ENCODE measurements at regions not wholly inside any gene's neighbourhood (a gene's known extent, or its start where the extent isn't known, plus 50 kb on each side); places are given as distances from the start of the nearest gene placed in this dataset.
"Not testable (repeated sequence)": the region's sequence is repeated elsewhere in the genome, so short reads cannot be mapped to it uniquely, and the experiment has no call there.

GRCh38 chrX:71822314-71822713, 59.2 kb downstream of the CXorf49B start:
- not testable (repeated sequence) for DNase-seq (ENCODE audit: low spot score); FAIRE-seq

DNA sequence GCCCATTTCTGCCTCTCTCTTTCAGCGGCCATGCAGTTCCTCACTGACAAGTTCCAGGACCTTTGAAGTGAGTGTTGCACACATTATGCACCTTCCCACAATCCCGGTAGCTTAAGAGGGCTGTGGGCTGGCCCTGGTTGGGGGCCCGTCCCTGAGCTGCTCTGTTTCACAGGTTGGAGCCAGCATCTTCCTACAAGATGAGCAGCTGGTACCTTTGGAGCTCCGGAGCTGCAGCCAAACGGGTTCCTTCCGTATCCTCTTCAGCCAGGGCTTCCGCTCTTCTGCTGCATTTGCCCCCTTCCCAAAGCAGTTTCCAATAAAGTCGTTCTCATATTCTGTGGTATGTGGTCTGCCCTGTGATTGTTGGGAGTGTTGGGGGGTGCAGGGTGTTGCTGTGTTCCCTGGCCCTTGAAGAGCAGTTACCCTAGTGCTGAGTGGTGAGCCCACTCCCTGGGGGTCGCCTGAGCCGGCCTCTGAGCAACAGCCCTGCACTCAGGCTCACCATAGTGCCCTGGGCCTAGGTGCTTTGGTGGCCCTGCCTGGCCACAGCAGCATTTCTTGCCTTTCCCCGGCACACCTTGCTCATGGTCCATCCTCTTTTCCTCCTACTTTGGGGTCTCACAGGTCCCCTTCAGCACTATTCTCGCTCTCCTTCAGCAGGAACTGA, 60.4 kb downstream of the CXorf49B start:
- DNase-seq (ENCODE audit: low spot score), result no peak
- FAIRE-seq, result no peak

DNA sequence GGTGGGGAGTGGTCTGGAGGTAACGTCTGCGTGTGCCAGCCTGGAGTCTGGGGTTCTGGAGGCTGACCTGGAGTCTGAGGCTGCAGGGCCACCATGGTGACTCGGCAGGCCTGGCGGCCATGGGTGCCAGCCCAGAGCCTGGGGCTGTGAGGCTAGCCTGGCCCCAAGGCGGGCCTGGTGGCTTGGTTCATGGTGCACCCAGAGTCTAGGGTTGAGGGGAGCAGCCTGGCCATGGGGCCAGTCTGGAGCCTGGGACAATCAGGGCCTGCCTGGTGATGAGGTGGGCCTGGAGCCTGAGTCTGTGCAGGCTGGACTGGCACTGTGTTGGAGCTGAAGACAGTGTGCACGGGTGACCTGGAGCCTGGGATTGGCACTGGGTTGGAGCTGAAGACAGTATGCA, 64.9 kb downstream of the CXorf49B start:
- FAIRE-seq (no peak), DNase-seq (ENCODE audit: low spot score) (no peak)

GRCh38 chrX:71838092-71838491, 72.6 kb upstream of the NHSL2 start:
- not testable (repeated sequence) for DNase-seq (ENCODE audit: low spot score); FAIRE-seq

DNA sequence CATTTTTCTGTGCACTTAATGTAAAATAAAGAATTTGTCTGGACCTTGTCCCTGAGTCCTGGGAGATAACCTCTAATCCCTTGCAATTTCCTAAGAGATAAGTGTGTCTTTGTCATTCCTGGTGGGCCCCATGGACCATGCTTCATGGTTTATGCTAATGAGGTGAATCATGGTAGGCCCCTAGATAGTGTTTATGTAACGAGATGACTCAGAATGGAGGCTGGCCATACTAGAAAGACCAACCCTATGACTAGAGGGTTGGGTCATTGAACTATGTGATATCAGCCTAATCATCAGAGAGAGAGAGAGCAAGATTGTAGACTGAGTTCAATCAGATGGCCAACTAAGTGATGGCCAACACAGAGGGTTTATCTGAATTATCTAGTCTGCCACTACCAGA, 64.2 kb upstream of the NHSL2 start:
- no peak for FAIRE-seq

GRCh38 chrX:71852182-71852581, 58.5 kb upstream of the NHSL2 start:
- DNase-seq (ENCODE audit: low spot score) (no peak), FAIRE-seq (no peak)

More for the DNA sequence above, 64.2 kb upstream of the NHSL2 start:
- DNase-seq (ENCODE audit: low spot score), result no peak

- DNase-seq (ENCODE audit: low spot score) (peak; percentile 29), FAIRE-seq (no peak)
Measured at GRCh38 chrX:71859637-71860036, 51.0 kb upstream of the NHSL2 start.

Data from urothelium cell line (cell line).